ENCODE measurements at regions not wholly inside any gene's neighbourhood (a gene's known extent, or its start where the extent isn't known, plus 50 kb on each side); places are given as distances from the start of the nearest gene placed in this dataset.
"Not testable (repeated sequence)": the region's sequence is repeated elsewhere in the genome, so short reads cannot be mapped to it uniquely, and the experiment has no call there.

DNA sequence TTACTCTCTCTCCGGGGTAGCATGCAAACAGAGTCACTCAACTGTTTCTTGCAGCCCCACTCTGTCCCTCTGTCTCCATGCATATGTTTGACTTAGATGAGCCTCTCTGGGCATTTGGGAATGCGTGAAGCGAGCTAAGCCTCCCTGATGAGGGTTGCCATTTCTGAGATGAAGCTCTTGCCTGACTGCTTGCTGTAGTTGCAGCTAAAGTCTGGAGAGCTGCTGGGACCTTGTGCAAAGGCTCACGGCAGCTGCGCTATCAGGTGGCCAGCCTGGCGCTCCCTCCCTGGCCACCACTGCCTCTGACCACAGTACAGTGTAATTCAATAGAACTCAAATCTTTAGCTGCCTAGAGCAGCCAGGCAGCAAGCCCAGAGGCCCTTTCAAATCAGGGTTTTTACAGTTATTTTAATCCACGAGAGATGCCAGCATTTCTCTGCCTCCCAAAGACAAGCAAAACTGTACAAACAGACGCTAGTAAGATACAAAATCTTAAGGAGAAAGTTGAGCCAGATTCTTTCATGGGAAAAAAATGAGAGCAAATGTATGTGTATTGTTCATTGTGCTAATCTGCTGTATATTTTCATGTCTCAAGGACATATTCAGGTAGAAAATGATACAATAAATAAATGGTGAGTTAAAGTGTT is 694.6 kb downstream of the PRIM2 start:
- not testable (repeated sequence) for H3K36me3 ChIP-seq (ENCODE audit: insufficient read depth, low read length); DNase-seq; H3K27me3 ChIP-seq (ENCODE audit: low read length); H3K4me2 ChIP-seq (ENCODE audit: low read depth, low read length, poor library complexity, severe bottlenecking); H3K4me3 ChIP-seq (ENCODE audit: low read length); H3K4me1 ChIP-seq (ENCODE audit: low read length); H2AFZ ChIP-seq (ENCODE audit: low read length); H3K9me2 ChIP-seq (replicated peaks; ENCODE audit: insufficient read depth, low read length); H3K79me2 ChIP-seq (ENCODE audit: low read length); H3K27ac ChIP-seq (ENCODE audit: low read length); H3K9me3 ChIP-seq (ENCODE audit: low read length); H3K9ac ChIP-seq (ENCODE audit: low read length); H4K20me1 ChIP-seq (ENCODE audit: insufficient read depth, low read depth, low read length)

DNA sequence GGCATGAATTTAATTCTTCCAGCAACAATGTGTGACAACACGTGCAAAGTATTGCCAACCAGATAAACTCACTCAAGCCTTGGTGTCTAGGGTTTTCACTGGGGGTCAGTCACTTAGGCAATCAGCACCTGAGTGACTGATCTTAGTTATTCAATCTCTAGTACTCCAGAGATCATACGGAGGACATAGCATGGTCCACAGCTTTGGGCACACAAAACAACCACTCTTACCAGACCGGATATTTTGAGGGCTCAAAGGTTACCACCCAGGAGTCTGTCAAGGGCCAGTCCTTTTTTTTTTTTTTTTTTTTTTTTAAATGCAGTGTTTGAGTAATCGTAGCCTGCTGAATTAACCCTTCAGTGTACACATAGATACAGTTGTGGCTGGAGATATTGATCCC is 699.2 kb downstream of the PRIM2 start:
- not testable (repeated sequence) for H3K27ac ChIP-seq (ENCODE audit: low read length); H3K9ac ChIP-seq (ENCODE audit: low read length); H3K27me3 ChIP-seq (ENCODE audit: low read length); H3K79me2 ChIP-seq (ENCODE audit: low read length); H4K20me1 ChIP-seq (ENCODE audit: insufficient read depth, low read depth, low read length); H3K4me3 ChIP-seq (ENCODE audit: low read length); H3K4me2 ChIP-seq (ENCODE audit: low read depth, low read length, poor library complexity, severe bottlenecking); H3K36me3 ChIP-seq (ENCODE audit: insufficient read depth, low read length); H3K9me3 ChIP-seq (ENCODE audit: low read length); H3K9me2 ChIP-seq (replicated peaks; ENCODE audit: insufficient read depth, low read length); DNase-seq; H3K4me1 ChIP-seq (ENCODE audit: low read length); H2AFZ ChIP-seq (ENCODE audit: low read length)

DNA sequence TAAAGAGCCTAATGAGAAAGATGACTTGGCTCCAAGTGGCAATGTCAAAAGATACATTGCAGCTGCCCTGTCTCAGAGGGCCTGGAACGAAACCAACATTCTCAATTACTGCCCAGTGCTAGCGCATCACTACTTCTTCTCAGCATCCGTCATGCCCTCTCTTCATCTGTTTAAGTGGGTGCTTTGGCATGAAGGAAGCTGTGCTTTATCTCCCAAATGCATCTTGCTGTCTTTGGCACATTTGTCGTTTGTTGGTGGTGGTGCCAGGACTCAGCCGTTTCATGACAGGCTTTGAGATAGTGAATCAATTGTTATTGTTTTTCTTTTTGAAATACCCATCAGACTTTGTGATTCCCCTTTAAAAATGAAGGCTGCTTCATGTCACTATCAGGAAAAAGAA is 710.8 kb downstream of the PRIM2 start:
- H3K9me3 ChIP-seq (ENCODE audit: low read length); H3K4me3 ChIP-seq (ENCODE audit: low read length); H3K36me3 ChIP-seq (ENCODE audit: insufficient read depth, low read length); H3K27ac ChIP-seq (ENCODE audit: low read length); DNase-seq; H3K4me1 ChIP-seq (ENCODE audit: low read length); H3K79me2 ChIP-seq (ENCODE audit: low read length); H3K4me2 ChIP-seq (ENCODE audit: low read depth, low read length, poor library complexity, severe bottlenecking); H3K27me3 ChIP-seq (ENCODE audit: low read length); H3K9ac ChIP-seq (ENCODE audit: low read length); H3K9me2 ChIP-seq (replicated peaks; ENCODE audit: insufficient read depth, low read length); H2AFZ ChIP-seq (ENCODE audit: low read length); H4K20me1 ChIP-seq (ENCODE audit: insufficient read depth, low read depth, low read length): not testable (repeated sequence)

DNA sequence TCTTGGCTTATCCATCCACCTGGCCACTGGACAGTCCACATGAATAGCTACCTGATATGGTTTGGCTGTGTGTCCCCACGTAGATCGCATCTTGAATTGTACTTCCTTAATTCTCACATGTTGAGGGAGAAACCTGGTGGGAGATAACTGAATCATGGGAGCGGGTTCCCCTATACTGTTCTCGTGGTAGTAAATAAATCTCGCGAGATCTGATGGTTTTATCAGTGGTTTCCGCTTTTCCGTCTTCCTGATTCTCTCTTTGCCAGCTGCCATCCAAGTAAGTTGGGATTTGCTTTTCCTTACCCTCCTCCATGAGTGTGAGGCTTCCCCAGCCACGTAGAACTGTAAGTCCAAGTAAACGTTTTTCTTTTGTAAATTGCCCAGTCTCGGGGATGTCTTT is 720.8 kb downstream of the PRIM2 start:
- not testable (repeated sequence) for H3K27ac ChIP-seq (ENCODE audit: low read length); H2AFZ ChIP-seq (ENCODE audit: low read length); H3K36me3 ChIP-seq (ENCODE audit: insufficient read depth, low read length); H3K4me3 ChIP-seq (ENCODE audit: low read length); H3K4me1 ChIP-seq (ENCODE audit: low read length); H4K20me1 ChIP-seq (ENCODE audit: insufficient read depth, low read depth, low read length); DNase-seq; H3K27me3 ChIP-seq (ENCODE audit: low read length); H3K9ac ChIP-seq (ENCODE audit: low read length); H3K9me2 ChIP-seq (replicated peaks; ENCODE audit: insufficient read depth, low read length); H3K9me3 ChIP-seq (ENCODE audit: low read length); H3K4me2 ChIP-seq (ENCODE audit: low read depth, low read length, poor library complexity, severe bottlenecking); H3K79me2 ChIP-seq (ENCODE audit: low read length)

DNA sequence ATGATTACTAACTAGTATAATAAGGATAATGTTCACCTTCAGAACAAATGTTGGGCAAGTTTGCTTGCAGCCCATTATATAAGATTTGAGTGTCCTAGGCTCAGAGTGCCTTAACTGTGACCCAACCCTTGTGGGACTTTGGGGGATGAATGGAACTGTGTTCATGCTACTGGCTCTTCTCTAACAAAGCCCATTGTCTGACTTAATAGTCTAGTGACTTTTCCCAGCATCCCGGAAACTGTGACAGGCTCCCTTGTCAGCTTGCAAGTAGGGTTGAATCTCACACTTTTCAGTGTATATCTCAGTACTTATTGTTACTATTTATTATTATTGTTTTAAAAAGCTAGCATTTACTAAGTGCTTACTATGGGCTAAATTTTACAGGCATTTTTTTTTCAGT is 729.2 kb downstream of the PRIM2 start:
- not testable (repeated sequence) for H3K4me2 ChIP-seq (ENCODE audit: low read depth, low read length, poor library complexity, severe bottlenecking); H3K9ac ChIP-seq (ENCODE audit: low read length); H3K4me3 ChIP-seq (ENCODE audit: low read length); H3K27ac ChIP-seq (ENCODE audit: low read length); H3K27me3 ChIP-seq (ENCODE audit: low read length); H3K4me1 ChIP-seq (ENCODE audit: low read length); DNase-seq; H3K36me3 ChIP-seq (ENCODE audit: insufficient read depth, low read length); H4K20me1 ChIP-seq (ENCODE audit: insufficient read depth, low read depth, low read length); H3K9me2 ChIP-seq (replicated peaks; ENCODE audit: insufficient read depth, low read length); H3K9me3 ChIP-seq (ENCODE audit: low read length); H3K79me2 ChIP-seq (ENCODE audit: low read length); H2AFZ ChIP-seq (ENCODE audit: low read length)

DNA sequence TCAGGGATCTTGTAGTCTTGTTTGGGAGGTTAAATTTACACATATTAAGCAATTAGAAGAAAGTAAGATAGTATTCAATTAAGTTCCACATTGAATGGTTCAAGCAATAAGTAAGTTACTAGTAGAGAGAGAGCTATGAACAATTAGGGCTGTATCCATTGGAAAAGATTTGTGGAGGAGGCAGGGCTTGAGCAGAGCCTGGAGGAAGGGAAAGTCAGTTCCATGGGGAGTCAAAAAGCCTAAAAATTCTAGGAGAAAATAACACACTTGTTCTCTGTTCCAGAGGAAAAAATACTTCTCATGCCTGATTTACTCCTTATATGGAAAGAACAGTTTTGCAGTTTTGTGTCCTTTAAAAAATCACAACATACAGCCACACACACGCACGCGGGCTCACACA is 730.0 kb downstream of the PRIM2 start:
- DNase-seq; H3K4me2 ChIP-seq (ENCODE audit: low read depth, low read length, poor library complexity, severe bottlenecking): not testable (repeated sequence)

DNA sequence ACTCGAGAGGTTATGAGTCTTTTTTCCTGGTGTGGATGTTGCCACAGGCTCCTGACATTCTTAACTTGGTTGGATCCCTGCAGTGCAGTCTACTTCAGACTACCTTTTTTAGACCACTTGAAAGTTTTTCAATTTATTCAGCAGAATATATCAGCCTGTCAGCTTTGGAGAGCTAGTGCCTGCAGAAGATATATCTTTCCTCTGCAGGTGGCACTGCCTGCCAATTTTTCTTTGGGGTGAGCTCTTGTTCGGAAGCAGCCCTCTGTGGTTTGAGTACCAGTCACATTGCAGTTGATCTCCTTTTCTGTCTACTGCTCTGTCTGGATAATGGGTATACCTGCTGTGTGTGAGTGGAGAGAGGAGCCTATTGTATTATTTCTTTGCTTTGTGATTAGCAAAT is 730.4 kb downstream of the PRIM2 start:
- not testable (repeated sequence) for H3K4me2 ChIP-seq (ENCODE audit: low read depth, low read length, poor library complexity, severe bottlenecking); H3K4me1 ChIP-seq (ENCODE audit: low read length); H3K79me2 ChIP-seq (ENCODE audit: low read length); H3K27me3 ChIP-seq (ENCODE audit: low read length); H3K9me3 ChIP-seq (ENCODE audit: low read length); H3K4me3 ChIP-seq (ENCODE audit: low read length); H3K36me3 ChIP-seq (ENCODE audit: insufficient read depth, low read length); H3K27ac ChIP-seq (ENCODE audit: low read length); H4K20me1 ChIP-seq (ENCODE audit: insufficient read depth, low read depth, low read length); H3K9ac ChIP-seq (ENCODE audit: low read length); H3K9me2 ChIP-seq (replicated peaks; ENCODE audit: insufficient read depth, low read length); H2AFZ ChIP-seq (ENCODE audit: low read length)
- DNase-seq, result peak; percentile 39

More for the DNA sequence above, 730.0 kb downstream of the PRIM2 start:
- not testable (repeated sequence) for H3K79me2 ChIP-seq (ENCODE audit: low read length); H3K9ac ChIP-seq (ENCODE audit: low read length); H2AFZ ChIP-seq (ENCODE audit: low read length); H3K4me3 ChIP-seq (ENCODE audit: low read length); H3K36me3 ChIP-seq (ENCODE audit: insufficient read depth, low read length); H3K27ac ChIP-seq (ENCODE audit: low read length); H3K4me1 ChIP-seq (ENCODE audit: low read length); H3K9me3 ChIP-seq (ENCODE audit: low read length); H3K9me2 ChIP-seq (replicated peaks; ENCODE audit: insufficient read depth, low read length); H3K27me3 ChIP-seq (ENCODE audit: low read length); H4K20me1 ChIP-seq (ENCODE audit: insufficient read depth, low read depth, low read length)

DNA sequence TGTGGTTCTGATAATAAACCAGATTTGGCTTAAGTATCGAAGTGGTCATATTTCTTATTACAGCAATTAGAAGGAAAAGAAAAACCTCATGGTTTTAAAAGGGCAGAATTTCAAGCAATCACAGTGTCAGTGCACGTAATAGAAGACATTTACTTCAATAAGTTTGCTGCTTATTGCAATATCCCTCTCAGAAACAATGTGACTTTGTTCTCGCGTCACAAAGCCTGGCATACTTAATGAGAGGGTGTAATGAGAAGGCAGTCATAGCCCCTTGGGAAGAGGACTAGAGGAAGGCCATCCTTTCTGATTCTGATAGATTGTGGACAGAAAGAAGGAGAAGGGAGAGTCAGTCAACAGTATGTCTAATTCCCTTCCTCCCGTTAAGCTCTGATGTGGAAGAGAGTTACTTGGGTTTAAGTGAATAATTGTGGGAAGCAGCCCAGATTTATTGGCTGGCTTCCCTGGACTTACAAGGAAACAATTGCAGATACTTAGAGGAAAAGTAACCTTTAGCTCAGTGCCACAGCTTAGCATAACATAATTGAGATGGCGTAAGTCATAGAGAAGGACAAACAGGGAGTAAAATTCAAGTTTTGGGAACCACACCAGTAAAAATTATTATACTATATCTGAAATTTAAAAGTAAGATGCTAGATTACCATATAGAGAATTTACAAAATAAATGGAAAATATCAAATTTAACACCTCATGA is 738.2 kb downstream of the PRIM2 start:
- H3K36me3 ChIP-seq (ENCODE audit: insufficient read depth, low read length); H3K4me1 ChIP-seq (ENCODE audit: low read length); H2AFZ ChIP-seq (ENCODE audit: low read length); DNase-seq; H3K27me3 ChIP-seq (ENCODE audit: low read length); H3K4me3 ChIP-seq (ENCODE audit: low read length); H3K9me3 ChIP-seq (ENCODE audit: low read length); H3K27ac ChIP-seq (ENCODE audit: low read length); H3K9ac ChIP-seq (ENCODE audit: low read length); H3K4me2 ChIP-seq (ENCODE audit: low read depth, low read length, poor library complexity, severe bottlenecking); H3K79me2 ChIP-seq (ENCODE audit: low read length); H4K20me1 ChIP-seq (ENCODE audit: insufficient read depth, low read depth, low read length); H3K9me2 ChIP-seq (replicated peaks; ENCODE audit: insufficient read depth, low read length): not testable (repeated sequence)

DNA sequence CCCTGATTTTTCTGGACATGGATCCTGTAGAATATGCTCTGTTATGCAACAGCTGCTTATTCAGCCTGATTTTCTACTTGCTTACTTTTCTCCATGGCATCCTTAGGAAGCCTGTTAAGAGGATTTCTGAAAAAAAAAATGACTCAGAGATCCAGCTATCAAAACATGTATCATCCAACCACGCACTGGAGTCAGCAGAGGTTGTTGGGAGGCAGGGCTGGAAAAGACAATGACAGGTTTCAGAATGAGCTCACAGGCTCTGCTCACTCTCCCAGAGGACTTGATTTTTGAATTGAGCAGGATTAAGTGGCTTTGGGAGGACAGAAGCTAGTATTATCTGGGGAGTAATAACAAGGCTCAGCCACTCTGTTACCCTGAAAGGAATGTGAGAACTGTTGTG is 742.3 kb downstream of the PRIM2 start:
- not testable (repeated sequence) for H3K36me3 ChIP-seq (ENCODE audit: insufficient read depth, low read length)

More for the DNA sequence above, 742.3 kb downstream of the PRIM2 start:
- H3K9ac ChIP-seq (ENCODE audit: low read length); DNase-seq; H3K4me3 ChIP-seq (ENCODE audit: low read length); H3K79me2 ChIP-seq (ENCODE audit: low read length); H4K20me1 ChIP-seq (ENCODE audit: insufficient read depth, low read depth, low read length); H3K27ac ChIP-seq (ENCODE audit: low read length); H3K27me3 ChIP-seq (ENCODE audit: low read length); H3K4me1 ChIP-seq (ENCODE audit: low read length); H3K9me3 ChIP-seq (ENCODE audit: low read length); H2AFZ ChIP-seq (ENCODE audit: low read length); H3K9me2 ChIP-seq (replicated peaks; ENCODE audit: insufficient read depth, low read length); H3K4me2 ChIP-seq (ENCODE audit: low read depth, low read length, poor library complexity, severe bottlenecking): not testable (repeated sequence)
